GM12878 (cell line): ENCODE measurements at regions not wholly inside any gene's neighbourhood (a gene's known extent, or its start where the extent isn't known, plus 50 kb on each side); places are given as distances from the start of the nearest gene placed in this dataset.

Source experiments
- ATAC-seq: fragments of 200-7000 bp; cut with Tn5 transposase; 3 replicates; pipeline ENCODE4 v1.9.1; 2020; ENCODE audit warnings: mild to moderate bottlenecking, moderate library complexity
- BruUV-seq: library from RNA; stranded (reverse); fragments of 400-500 nt; replicated peaks from 2 replicates; lab custom pipeline; 2021; lab: Mats Ljungman, UMichigan
- CTCF ChIA-PET: fragments of 300-600 bp; sonication (Branson Sonifier 250); formaldehyde crosslinking; extraction: SDS; loops from one replicate; lab custom pipeline; 2021; ENCODE audit warnings: inconsistent platforms; lab: Yijun Ruan, JAX
- POLR2A ChIA-PET: fragments of 350-600 bp; formaldehyde crosslinking; extraction: SDS; loops from one replicate; lab custom pipeline; 2021; ENCODE audit warnings: inconsistent platforms; lab: Charles Lee
- RAD21 ChIA-PET: fragments of 300-600 bp; sonication (Branson Sonifier 250); formaldehyde crosslinking; loops from one replicate; lab custom pipeline; 2023; ENCODE audit warnings: antibody characterized with exemption; ENCODE audit not compliant: unreplicated experiment; lab: Charles Lee
- SMC1A ChIA-PET: fragments of 300-600 bp; sonication (Branson Sonifier 250); formaldehyde crosslinking; loops from one replicate; lab custom pipeline; 2023; ENCODE audit not compliant: unreplicated experiment, uncharacterized antibody; lab: Charles Lee
- DNase-seq: peaks from one replicate; pipeline ENCODE4 v3.0.0-alpha.2; 2011; ENCODE audit warnings: low read depth, low spot score
- FAIRE-seq: peaks from 3 replicates; lab custom pipeline; 2011; peaks lifted over from hg19 to GRCh38; lab: Jason Lieb, UNC
- H2AFZ ChIP-seq: 2 replicates; pipeline ENCODE4 v1.6.0; 2011; ENCODE audit warnings: low read depth, low read length, control low read depth; ENCODE audit not compliant: control insufficient read depth
- H3K27ac ChIP-seq: 2 replicates; pipeline ENCODE4 v1.5.1; 2011; ENCODE audit warnings: control low read depth; ENCODE audit not compliant: control insufficient read depth, insufficient read depth
- H3K27me3 ChIP-seq, 2 experiments: replicated peaks in 1 of 2; 2 replicates each; pipeline versions ENCODE4 v1.6.0 to v1.6.1; 2011; ENCODE audit warnings: low read length in 1 of 2; ENCODE audit not compliant: control insufficient read depth in 2 of 2, insufficient read depth in 2 of 2
- H3K36me3 ChIP-seq, 2 experiments: 2 replicates each; pipeline ENCODE4 v1.5.1; 2011; ENCODE audit warnings: low read length in 1 of 2; ENCODE audit not compliant: control insufficient read depth in 2 of 2, insufficient read depth in 2 of 2
- H3K4me1 ChIP-seq: 2 replicates; pipeline ENCODE4 v1.6.1; 2011; ENCODE audit warnings: mild to moderate bottlenecking, low read length, moderate library complexity, mixed read lengths; ENCODE audit not compliant: control insufficient read depth, insufficient read depth
- H3K4me2 ChIP-seq: 2 replicates; pipeline ENCODE4 v1.6.0; 2011; ENCODE audit warnings: control low read depth; ENCODE audit not compliant: control insufficient read depth, insufficient read depth
- H3K4me3 ChIP-seq: fragments of 200-600 bp; sonication (generic); 2 replicates; pipeline ENCODE4 v1.5.1; 2016
- H3K79me2 ChIP-seq: 2 replicates; pipeline ENCODE4 v1.6.0; 2011; ENCODE audit warnings: low read length; ENCODE audit not compliant: control insufficient read depth, insufficient read depth
- H3K9ac ChIP-seq: 2 replicates; pipeline ENCODE4 v1.8.0; 2011; ENCODE audit warnings: low read length, control low read depth, mixed read lengths; ENCODE audit not compliant: control insufficient read depth, insufficient read depth
- H3K9me3 ChIP-seq: replicated peaks from 3 replicates; pipeline ENCODE4 v1.5.1; 2011; ENCODE audit warnings: mild to moderate bottlenecking, low read length; ENCODE audit not compliant: control insufficient read depth, insufficient read depth
- H4K20me1 ChIP-seq: 2 replicates; pipeline ENCODE4 v1.6.0; 2011; ENCODE audit not compliant: control insufficient read depth, insufficient read depth
- BCL11A ChIP-seq: IDR thresholded peaks from 2 replicates; pipeline ENCODE4 v1.6.1; 2011; ENCODE audit warnings: low read depth, low read length
- CREB1 ChIP-seq: IDR thresholded peaks from 2 replicates; pipeline ENCODE4 v1.6.1; 2012; ENCODE audit warnings: low read depth, mild to moderate bottlenecking, inconsistent platforms
- IRF4 ChIP-seq: IDR thresholded peaks from 2 replicates; pipeline ENCODE4 v1.6.1; 2011; ENCODE audit warnings: low read depth, low read length
- KDM1A ChIP-seq: fragments of 200-600 bp; sonication (generic); IDR thresholded peaks from 2 replicates; pipeline ENCODE4 v1.6.1; 2016; ENCODE audit warnings: borderline replicate concordance
- MEF2B ChIP-seq: fragments of 450-650 bp; IDR thresholded peaks from 2 replicates; pipeline ENCODE4 v1.6.1; 2018; ENCODE audit warnings: mild to moderate bottlenecking, moderate library complexity; ENCODE audit not compliant: partially characterized antibody, poor library complexity, severe bottlenecking
- MTA3 ChIP-seq: IDR thresholded peaks from 2 replicates; pipeline ENCODE4 v1.6.1; 2012; ENCODE audit warnings: low read length, inconsistent platforms, borderline replicate concordance
- POLR2AphosphoS2 ChIP-seq: IDR thresholded peaks from 2 replicates; pipeline ENCODE4 v1.6.1; 2011; ENCODE audit warnings: low read depth, mild to moderate bottlenecking, low read length, improper control_type of control experiment, moderate library complexity
- TAF1 ChIP-seq: IDR thresholded peaks from 2 replicates; pipeline ENCODE4 v1.6.1; 2011; ENCODE audit warnings: mild to moderate bottlenecking, low read depth, low read length, borderline replicate concordance
- YY1 ChIP-seq: IDR thresholded peaks from 2 replicates; pipeline ENCODE4 v1.6.1; 2011; ENCODE audit warnings: low read depth, mild to moderate bottlenecking, low read length
- ZNF622 ChIP-seq: fragments of 450-650 bp; IDR thresholded peaks from 2 replicates; pipeline ENCODE4 v1.6.1; 2017; ENCODE audit warnings: mild to moderate bottlenecking, inconsistent platforms
- WGBS: methylation state at CpG from one replicate; pipeline ENCODE4 v1.1.6; 2016; ENCODE audit warnings: low lambda C conversion rate; ENCODE audit not compliant: insufficient replicate concordance, insufficient coverage; ENCODE audit errors: missing lambda C conversion rate; 5-methylcytosine and 5-hydroxymethylcytosine counted together
- in situ Hi-C: fragments of 300-500 bp; cut with MboI; formaldehyde crosslinking; loops from 9 replicates; pipeline ENCODE4 v1.14.3; 2018; ENCODE audit warnings: mixed read lengths
- intact Hi-C: fragments of 100-400 bp; cut with micrococcal nuclease; formaldehyde crosslinking; loops from one replicate; pipeline ENCODE4 v1.14.2; 2022; ENCODE audit not compliant: unreplicated experiment
- TF ChIP-seq, protein P1 (sequence below): IDR thresholded peaks from 2 replicates; pipeline ENCODE4 v1.6.1; 2012; ENCODE audit warnings: low read depth, low read length, improper control_type of control experiment
- TF ChIP-seq, protein P2 (sequence below), 3 experiments: IDR thresholded peaks in 2 of 3; conservative IDR thresholded peaks in 1 of 3; 2 replicates each; pipeline ENCODE4 v1.5.1; 2011; ENCODE audit warnings: low read depth in 3 of 3, low read length in 3 of 3, mild to moderate bottlenecking in 3 of 3, control low read depth in 2 of 3, moderate library complexity in 2 of 3, inconsistent platforms in 1 of 3, mixed read lengths in 1 of 3; ENCODE audit not compliant: control insufficient read depth in 2 of 3, insufficient read depth in 1 of 3; ENCODE audit errors: extremely low read depth in 1 of 3
- TF ChIP-seq, protein P3 (sequence below): IDR thresholded peaks from 2 replicates; pipeline ENCODE4 v1.6.1; 2012; ENCODE audit warnings: improper control_type of control experiment, low read depth, low read length; ENCODE audit not compliant: insufficient replicate concordance
- TF ChIP-seq, protein P4 (sequence below): IDR thresholded peaks from 2 replicates; pipeline ENCODE4 v1.6.1; 2012; ENCODE audit warnings: low read depth, low read length, improper control_type of control experiment

DNA sequence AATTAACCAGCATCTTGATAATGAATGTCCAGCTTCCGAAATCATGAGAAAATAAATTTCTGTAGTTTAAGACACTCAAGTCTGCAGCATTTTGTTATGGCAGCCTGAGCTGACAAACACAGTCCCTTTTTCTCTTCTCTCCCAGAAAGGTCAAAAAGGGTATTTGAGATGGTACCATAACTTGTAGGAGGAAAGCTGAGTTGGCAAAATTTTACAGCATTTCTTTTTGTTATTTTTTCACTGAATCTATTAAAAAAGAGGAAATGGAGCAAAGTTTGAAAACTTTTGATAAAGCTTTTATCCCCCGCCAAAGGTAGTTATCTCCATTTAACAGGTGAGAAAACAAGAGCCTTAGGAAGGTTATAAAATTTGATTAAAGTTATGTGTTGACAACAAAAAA lies 367.6 kb upstream of the TECRL start (continued):
- TF ChIP-seq, protein P1, sequence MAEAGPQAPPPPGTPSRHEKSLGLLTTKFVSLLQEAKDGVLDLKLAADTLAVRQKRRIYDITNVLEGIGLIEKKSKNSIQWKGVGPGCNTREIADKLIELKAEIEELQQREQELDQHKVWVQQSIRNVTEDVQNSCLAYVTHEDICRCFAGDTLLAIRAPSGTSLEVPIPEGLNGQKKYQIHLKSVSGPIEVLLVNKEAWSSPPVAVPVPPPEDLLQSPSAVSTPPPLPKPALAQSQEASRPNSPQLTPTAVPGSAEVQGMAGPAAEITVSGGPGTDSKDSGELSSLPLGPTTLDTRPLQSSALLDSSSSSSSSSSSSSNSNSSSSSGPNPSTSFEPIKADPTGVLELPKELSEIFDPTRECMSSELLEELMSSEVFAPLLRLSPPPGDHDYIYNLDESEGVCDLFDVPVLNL = no peak

DNA sequence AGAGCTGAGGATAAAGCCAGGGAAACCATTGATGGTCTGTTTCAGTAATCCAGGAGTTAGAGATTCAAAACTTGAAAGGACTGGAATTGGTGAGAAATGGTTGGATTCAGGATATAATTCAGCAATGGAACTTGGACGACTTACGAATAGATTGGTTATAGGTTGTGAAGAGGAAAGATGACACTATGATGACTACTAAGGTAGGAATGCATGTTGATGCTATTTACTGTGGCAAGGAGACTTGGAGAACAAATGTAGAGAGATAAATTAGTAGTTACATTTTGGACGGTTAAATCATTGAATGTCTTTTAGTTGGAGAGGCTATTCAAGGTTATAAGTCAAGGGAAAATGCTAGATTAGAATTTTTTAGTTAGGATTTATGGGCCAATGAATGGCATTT lies 365.4 kb upstream of the TECRL start:
- in situ Hi-C loops = no loop called here
- no peak for TF ChIP-seq CREB1
- no peak for TF ChIP-seq KDM1A
- TF ChIP-seq ZNF622 = no peak
- TF ChIP-seq, protein P2, sequence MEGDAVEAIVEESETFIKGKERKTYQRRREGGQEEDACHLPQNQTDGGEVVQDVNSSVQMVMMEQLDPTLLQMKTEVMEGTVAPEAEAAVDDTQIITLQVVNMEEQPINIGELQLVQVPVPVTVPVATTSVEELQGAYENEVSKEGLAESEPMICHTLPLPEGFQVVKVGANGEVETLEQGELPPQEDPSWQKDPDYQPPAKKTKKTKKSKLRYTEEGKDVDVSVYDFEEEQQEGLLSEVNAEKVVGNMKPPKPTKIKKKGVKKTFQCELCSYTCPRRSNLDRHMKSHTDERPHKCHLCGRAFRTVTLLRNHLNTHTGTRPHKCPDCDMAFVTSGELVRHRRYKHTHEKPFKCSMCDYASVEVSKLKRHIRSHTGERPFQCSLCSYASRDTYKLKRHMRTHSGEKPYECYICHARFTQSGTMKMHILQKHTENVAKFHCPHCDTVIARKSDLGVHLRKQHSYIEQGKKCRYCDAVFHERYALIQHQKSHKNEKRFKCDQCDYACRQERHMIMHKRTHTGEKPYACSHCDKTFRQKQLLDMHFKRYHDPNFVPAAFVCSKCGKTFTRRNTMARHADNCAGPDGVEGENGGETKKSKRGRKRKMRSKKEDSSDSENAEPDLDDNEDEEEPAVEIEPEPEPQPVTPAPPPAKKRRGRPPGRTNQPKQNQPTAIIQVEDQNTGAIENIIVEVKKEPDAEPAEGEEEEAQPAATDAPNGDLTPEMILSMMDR (IDR thresholded peaks at IDR 0.05 in 2 of 3, conservative IDR thresholded peaks at IDR 0.05 in 1 of 3; ENCODE audit: control insufficient read depth in 2 of 3, extremely low read depth in 1 of 3, insufficient read depth in 1 of 3, low read depth in 3 of 3, low read length in 3 of 3) = no peak
- TF ChIP-seq, protein P3, sequence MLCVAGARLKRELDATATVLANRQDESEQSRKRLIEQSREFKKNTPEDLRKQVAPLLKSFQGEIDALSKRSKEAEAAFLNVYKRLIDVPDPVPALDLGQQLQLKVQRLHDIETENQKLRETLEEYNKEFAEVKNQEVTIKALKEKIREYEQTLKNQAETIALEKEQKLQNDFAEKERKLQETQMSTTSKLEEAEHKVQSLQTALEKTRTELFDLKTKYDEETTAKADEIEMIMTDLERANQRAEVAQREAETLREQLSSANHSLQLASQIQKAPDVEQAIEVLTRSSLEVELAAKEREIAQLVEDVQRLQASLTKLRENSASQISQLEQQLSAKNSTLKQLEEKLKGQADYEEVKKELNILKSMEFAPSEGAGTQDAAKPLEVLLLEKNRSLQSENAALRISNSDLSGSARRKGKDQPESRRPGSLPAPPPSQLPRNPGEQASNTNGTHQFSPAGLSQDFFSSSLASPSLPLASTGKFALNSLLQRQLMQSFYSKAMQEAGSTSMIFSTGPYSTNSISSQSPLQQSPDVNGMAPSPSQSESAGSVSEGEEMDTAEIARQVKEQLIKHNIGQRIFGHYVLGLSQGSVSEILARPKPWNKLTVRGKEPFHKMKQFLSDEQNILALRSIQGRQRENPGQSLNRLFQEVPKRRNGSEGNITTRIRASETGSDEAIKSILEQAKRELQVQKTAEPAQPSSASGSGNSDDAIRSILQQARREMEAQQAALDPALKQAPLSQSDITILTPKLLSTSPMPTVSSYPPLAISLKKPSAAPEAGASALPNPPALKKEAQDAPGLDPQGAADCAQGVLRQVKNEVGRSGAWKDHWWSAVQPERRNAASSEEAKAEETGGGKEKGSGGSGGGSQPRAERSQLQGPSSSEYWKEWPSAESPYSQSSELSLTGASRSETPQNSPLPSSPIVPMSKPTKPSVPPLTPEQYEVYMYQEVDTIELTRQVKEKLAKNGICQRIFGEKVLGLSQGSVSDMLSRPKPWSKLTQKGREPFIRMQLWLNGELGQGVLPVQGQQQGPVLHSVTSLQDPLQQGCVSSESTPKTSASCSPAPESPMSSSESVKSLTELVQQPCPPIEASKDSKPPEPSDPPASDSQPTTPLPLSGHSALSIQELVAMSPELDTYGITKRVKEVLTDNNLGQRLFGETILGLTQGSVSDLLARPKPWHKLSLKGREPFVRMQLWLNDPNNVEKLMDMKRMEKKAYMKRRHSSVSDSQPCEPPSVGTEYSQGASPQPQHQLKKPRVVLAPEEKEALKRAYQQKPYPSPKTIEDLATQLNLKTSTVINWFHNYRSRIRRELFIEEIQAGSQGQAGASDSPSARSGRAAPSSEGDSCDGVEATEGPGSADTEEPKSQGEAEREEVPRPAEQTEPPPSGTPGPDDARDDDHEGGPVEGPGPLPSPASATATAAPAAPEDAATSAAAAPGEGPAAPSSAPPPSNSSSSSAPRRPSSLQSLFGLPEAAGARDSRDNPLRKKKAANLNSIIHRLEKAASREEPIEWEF = no peak
- no peak for TF ChIP-seq MEF2B
- no peak for TF ChIP-seq TAF1
- TF ChIP-seq, protein P4, sequence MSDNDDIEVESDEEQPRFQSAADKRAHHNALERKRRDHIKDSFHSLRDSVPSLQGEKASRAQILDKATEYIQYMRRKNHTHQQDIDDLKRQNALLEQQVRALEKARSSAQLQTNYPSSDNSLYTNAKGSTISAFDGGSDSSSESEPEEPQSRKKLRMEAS = no peak
- TF ChIP-seq MTA3 = no peak
- no peak for TF ChIP-seq YY1
- TF ChIP-seq IRF4 = no peak
- no peak for TF ChIP-seq BCL11A
- TF ChIP-seq, protein P1 = no peak
- no peak for TF ChIP-seq POLR2AphosphoS2

More for the DNA sequence above, 365.4 kb upstream of the TECRL start:
- SMC1A ChIA-PET = no interaction called here
- Histone ChIP-seq H3K9ac (no peak overlapping the region), H3K27ac (no peak overlapping the region), H3K27me3 (no peaks in the 10 kb centered on the region), H3K79me2 (no peaks in the 10 kb centered on the region), H4K20me1 (no peaks in the 10 kb centered on the region), H3K4me3 (no peak overlapping the region), H2AFZ (no peak overlapping the region), H3K4me2 (no peak overlapping the region), H3K9me3 (no peaks in the 10 kb centered on the region), H3K36me3 (no peaks in the 10 kb centered on the region), H3K4me1 (no peaks in the 10 kb centered on the region)
- intact Hi-C loops = no loop called here
- ATAC-seq = no peak
- BruUV-seq = no TSS peak
- no peak for DNase-seq
- 23% methylated on average over 3 of the region's 3 CpGs for WGBS
- no peak for FAIRE-seq
- CTCF ChIA-PET = no interaction called here
- RAD21 ChIA-PET = no interaction called here
- POLR2A ChIA-PET = no interaction called here
